Activated CD8-positive, alpha-beta memory T cell treated with anti-CD3 and anti-CD28 coated beads for 24 hours (primary cell): ENCODE measurements at regions not wholly inside any gene's neighbourhood (a gene's known extent, or its start where the extent isn't known, plus 50 kb on each side); places are given as distances from the start of the nearest gene placed in this dataset.
"Not testable (repeated sequence)": the region's sequence is repeated elsewhere in the genome, so short reads cannot be mapped to it uniquely, and the experiment has no call there.

Experiments used
- DNase-seq: peaks from one replicate; pipeline ENCODE4 v3.0.0-alpha.2; 2020

- DNase-seq = no peak
These were observed 331.1 kb downstream of the ANKRD30A start for GRCh38 chr10:37456456-37456855.

GRCh38 chr10:37448161-37448560 is 322.8 kb downstream of the ANKRD30A start:
- DNase-seq = no peak

GRCh38 chr10:37442882-37443281 is 317.5 kb downstream of the ANKRD30A start:
- no peak for DNase-seq

- DNase-seq = not testable (repeated sequence)
These were observed 315.8 kb downstream of the ANKRD30A start for GRCh38 chr10:37441224-37441623.

GRCh38 chr10:37439826-37440225 is 314.4 kb downstream of the ANKRD30A start:
- DNase-seq = no peak

GRCh38 chr10:37436357-37436756 is 311.0 kb downstream of the ANKRD30A start:
- no peak for DNase-seq

- no peak for DNase-seq
These were observed 308.7 kb downstream of the ANKRD30A start for GRCh38 chr10:37434091-37434490.
